Sciatic nerve (tissue), 2 donors: ENCODE measurements at regions not wholly inside any gene's neighbourhood (a gene's known extent, or its start where the extent isn't known, plus 50 kb on each side); places are given as distances from the start of the nearest gene placed in this dataset.

Experiments used
- ATAC-seq: fragments of 200-7000 bp; cut with Tn5 transposase; one replicate; pipeline ENCODE4 v1.9.1; 2020; ENCODE audit warnings: mild to moderate bottlenecking, moderate library complexity
- DNase-seq: peaks from one replicate; pipeline ENCODE4 v3.0.0-alpha.2; 2020; ENCODE audit warnings: low spot score
- intact Hi-C: fragments of 100-400 bp; cut with DNase I; formaldehyde crosslinking; loops from one replicate; pipeline ENCODE4 v1.14.2; 2022
- donor health status: DM: no; HTN: no; CAD: no.
- donor health status: DM: no; HTN: no; CAD: no.

DNA sequence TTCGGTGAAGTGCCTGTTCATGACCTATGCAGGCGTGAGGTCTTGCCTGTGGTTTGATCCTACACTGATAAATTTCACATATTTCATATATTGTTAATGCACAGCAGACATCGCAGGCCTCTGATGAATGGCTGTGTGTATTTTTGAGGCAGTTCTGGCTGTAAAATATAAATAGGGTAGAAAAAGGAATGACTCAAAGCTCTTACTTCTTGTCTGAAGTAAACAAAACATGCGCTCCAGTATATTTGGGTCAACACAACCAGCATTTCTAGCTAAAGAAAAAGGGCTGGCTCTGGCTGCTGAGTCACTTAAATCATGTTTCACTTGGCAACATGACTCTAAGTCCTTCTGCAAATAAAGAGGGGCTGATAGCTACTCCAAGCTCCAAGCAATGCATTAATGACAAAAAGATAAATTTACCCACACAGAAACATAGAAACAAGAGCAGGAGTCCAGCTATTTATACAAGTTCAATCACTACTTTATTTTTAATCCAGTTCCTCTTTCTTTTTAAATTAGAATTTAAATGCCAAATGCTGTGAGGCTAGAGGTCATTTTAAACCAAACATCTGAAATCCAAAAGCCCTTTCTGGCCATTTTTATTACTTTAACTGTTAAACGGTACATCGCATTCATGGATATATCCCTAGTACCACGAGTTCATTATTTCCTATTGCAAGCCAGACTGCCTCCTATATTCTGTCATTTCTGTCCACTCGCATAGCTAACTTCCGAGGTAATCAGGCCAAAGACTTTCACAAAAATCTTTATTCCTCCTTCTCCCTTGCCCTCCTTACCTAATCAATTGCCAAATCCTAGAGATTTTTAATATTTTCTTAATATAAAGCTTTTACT, 54.3 kb upstream of the TMCC3 start:
- ATAC-seq (no peak), DNase-seq (no peak)
- intact Hi-C loops, result no loop called here

DNA sequence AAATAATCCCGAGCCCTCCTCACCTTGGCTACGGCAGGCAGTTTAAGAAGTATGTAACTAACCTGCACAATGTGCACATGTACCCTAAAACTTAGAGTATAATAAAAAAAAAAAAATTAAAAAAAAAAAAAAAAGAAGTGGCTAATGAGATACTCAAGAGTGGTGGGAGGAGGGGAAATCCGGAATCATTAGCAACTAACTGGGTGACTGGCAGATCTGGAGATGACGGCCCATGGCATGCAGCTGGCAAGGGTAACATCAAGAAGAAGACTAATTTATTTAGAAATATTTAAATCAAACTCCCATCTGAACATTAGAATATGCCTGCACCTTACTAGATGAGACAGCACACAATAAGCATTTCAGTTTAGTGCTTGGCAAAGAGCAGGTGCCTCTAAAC, 52.3 kb upstream of the TMCC3 start:
- DNase-seq (no peak), ATAC-seq (no peak)
- intact Hi-C loops, result no loop called here

DNA sequence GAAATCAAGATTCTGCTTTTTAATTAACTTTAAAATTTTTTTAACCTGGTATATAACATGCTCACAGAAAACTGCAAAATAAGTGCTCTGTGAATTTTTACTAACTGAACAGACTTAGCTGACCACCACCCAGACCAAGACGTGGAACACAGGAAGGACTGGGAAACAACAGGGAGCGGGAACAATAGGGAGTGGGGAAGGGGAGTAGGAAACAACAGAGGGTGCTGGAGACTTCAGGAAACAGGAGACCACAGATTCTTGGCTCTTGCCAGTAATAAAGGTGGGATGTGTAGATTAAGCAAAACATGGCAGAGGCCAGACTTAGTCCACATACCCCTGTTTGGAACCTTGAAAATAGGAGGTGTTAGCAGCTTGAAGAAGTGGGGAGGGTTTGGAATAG, 51.4 kb upstream of the TMCC3 start:
- no peak for ATAC-seq
- no peak for DNase-seq
- intact Hi-C loops, result no loop called here

DNA sequence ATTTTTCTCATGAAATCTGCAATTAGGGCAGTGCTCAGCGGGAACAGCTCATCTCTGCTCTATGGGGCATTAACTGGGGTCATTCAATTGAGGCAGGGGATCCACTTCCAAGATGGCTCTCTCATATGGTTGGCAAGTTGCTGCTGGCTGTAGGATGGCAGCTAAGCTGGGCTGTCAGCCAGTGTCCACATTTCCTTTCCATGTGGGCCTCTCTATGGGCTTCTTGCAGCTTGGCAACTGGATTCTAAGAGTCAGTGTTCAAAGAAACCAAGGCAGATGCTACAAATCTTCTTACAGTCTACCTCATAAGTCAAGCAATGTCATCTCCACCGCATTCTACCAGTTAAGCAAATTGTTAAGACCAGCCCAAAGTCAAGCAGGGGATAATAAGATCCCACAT, 50.3 kb upstream of the TMCC3 start:
- ATAC-seq (no peak), DNase-seq (no peak)
- intact Hi-C loops, result no loop called here
